NCI-H2107 treated with DMSO at 0.1 percent for 48 hours (cell line): ENCODE measurements at regions not wholly inside any gene's neighbourhood (a gene's known extent, or its start where the extent isn't known, plus 50 kb on each side); places are given as distances from the start of the nearest gene placed in this dataset.

Experiments used
- DNase-seq: peaks from one replicate; lab custom pipeline; 2025; ENCODE audit not compliant: unreplicated experiment; lab: John Stamatoyannopoulos, UW

- no peak for DNase-seq
Measured at GRCh38 chr1:56442290-56442877, 137.0 kb downstream of the PLPP3 start.

- no peak for DNase-seq
Measured at GRCh38 chr1:56441601-56442000, 137.8 kb downstream of the PLPP3 start.

- no peak for DNase-seq
Measured at GRCh38 chr1:56439610-56440264, 139.6 kb downstream of the PLPP3 start.

- no peak for DNase-seq
Measured at GRCh38 chr1:56438901-56439551, 140.3 kb downstream of the PLPP3 start.

- no peak for DNase-seq
Measured at GRCh38 chr1:56437959-56438358, 141.4 kb downstream of the PLPP3 start.

- DNase-seq: no peak
Measured at GRCh38 chr1:56436912-56437417, 142.4 kb downstream of the PLPP3 start.

- DNase-seq: no peak
Measured at GRCh38 chr1:56436296-56436695, 143.1 kb downstream of the PLPP3 start.

GRCh38 chr1:56435434-56436262 is 143.7 kb downstream of the PLPP3 start:
- no peak for DNase-seq

- no peak for DNase-seq
Measured at GRCh38 chr1:56434740-56435139, 144.6 kb downstream of the PLPP3 start.

- DNase-seq: no peak
Measured at GRCh38 chr1:56434025-56434424, 145.3 kb downstream of the PLPP3 start.

- DNase-seq: no peak
Measured at GRCh38 chr1:56433056-56433577, 146.2 kb downstream of the PLPP3 start.

GRCh38 chr1:56432166-56432971 is 147.0 kb downstream of the PLPP3 start:
- DNase-seq: peak; percentile 18

GRCh38 chr1:56430141-56430839 is 149.1 kb downstream of the PLPP3 start:
- DNase-seq: no peak

- no peak for DNase-seq
Measured at GRCh38 chr1:56429288-56429687, 150.1 kb downstream of the PLPP3 start.

- DNase-seq: no peak
Measured at GRCh38 chr1:56426587-56427381, 152.6 kb downstream of the PLPP3 start.

- no peak for DNase-seq
Measured at GRCh38 chr1:56425494-56426037, 153.8 kb downstream of the PLPP3 start.

GRCh38 chr1:56424744-56425493 is 154.4 kb downstream of the PLPP3 start:
- no peak for DNase-seq

- no peak for DNase-seq
Measured at GRCh38 chr1:56423716-56424115, 155.6 kb downstream of the PLPP3 start.
